Small intestine (tissue), 7 donors: ENCODE measurements at regions not wholly inside any gene's neighbourhood (a gene's known extent, or its start where the extent isn't known, plus 50 kb on each side); places are given as distances from the start of the nearest gene placed in this dataset.

ENCODE experiments used
- DNase-seq, 2 donors: peaks; one replicate each; pipeline versions ENCODE4 v3.0.0 to v3.0.0-alpha.2; 2013
- FAIRE-seq: peaks from 2 replicates; lab custom pipeline; 2012; peaks lifted over from hg19 to GRCh38; lab: Jason Lieb, UNC
- H3K27ac ChIP-seq, 3 donors: one replicate each; pipeline ENCODE4 v1.5.1; 2013; ENCODE audit warnings: low read length in 2 of 3, mild to moderate bottlenecking in 2 of 3, control low read depth in 1 of 3, inconsistent platforms in 1 of 3, low read depth in 1 of 3, moderate library complexity in 1 of 3
- H3K27me3 ChIP-seq, 3 donors: one replicate each; pipeline ENCODE4 v1.6.1; 2013; ENCODE audit warnings: low read length in 3 of 3, inconsistent platforms in 1 of 3; ENCODE audit not compliant: control insufficient read depth in 3 of 3, insufficient read depth in 3 of 3
- H3K36me3 ChIP-seq, 3 donors: one replicate each; pipeline ENCODE4 v1.6.1; 2013; ENCODE audit warnings: low read length in 3 of 3, inconsistent platforms in 1 of 3, low read depth in 1 of 3, mild to moderate bottlenecking in 1 of 3, moderate library complexity in 1 of 3; ENCODE audit not compliant: control insufficient read depth in 3 of 3, insufficient read depth in 2 of 3
- H3K4me1 ChIP-seq, 3 donors: one replicate each; pipeline ENCODE4 v1.6.1; 2013; ENCODE audit warnings: low read length in 2 of 3, inconsistent platforms in 1 of 3, low read depth in 1 of 3, mild to moderate bottlenecking in 1 of 3, moderate library complexity in 1 of 3; ENCODE audit not compliant: control insufficient read depth in 3 of 3, insufficient read depth in 2 of 3
- H3K4me3 ChIP-seq, 3 donors: one replicate each; pipeline ENCODE4 v1.5.1; 2013; ENCODE audit warnings: low read length in 3 of 3, control low read depth in 1 of 3, inconsistent platforms in 1 of 3, low read depth in 1 of 3, mild to moderate bottlenecking in 1 of 3, moderate library complexity in 1 of 3
- H3K9me3 ChIP-seq, 2 donors: one replicate each; pipeline ENCODE4 v1.6.1; 2013; ENCODE audit warnings: low read depth in 1 of 2, low read length in 1 of 2; ENCODE audit not compliant: control insufficient read depth in 2 of 2, insufficient read depth in 1 of 2
- WGBS, 3 donors: extraction: QIAGEN DNeasy Blood & Tissue Kit; methylation state at CpG; one replicate each; pipeline ENCODE4 v1.1.7; 2013; 5-methylcytosine and 5-hydroxymethylcytosine counted together
- donor health status: healthy with polysubstance abuse.
- donor health status: control.
- donor health status: control.
- donor health status: Bipolar disorder and iron deficiency.
- donor health status: healthy.

DNA sequence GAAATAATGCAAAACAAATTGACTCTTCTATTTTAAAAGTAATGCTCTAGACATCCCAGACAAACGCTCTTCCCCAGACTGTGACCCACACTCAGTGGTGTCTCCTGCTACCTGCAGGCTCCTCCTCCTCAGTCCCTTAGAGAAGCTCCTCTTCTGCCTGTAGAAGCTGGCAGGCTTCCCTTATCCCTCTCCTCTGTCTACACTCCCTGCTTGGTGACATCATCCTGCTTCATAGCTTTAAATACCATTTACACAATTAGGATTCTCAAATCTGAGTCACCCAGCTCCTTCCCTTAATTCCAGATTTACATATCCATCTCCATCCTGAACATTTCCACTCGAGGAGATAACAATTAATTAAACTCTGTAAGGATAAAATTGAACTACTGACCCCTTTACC is 167.9 kb downstream of the FBXO15 start:
- no peaks in the 10 kb centered on the region for H3K27me3 ChIP-seq
- no peak overlapping the region for H3K4me3 ChIP-seq
- H3K27ac ChIP-seq = no peak overlapping the region
- no peak for DNase-seq
- no peaks in the 10 kb centered on the region for H3K36me3 ChIP-seq
- no peaks in the 10 kb centered on the region for H3K4me1 ChIP-seq
- 41 to 55% (median 41%) methylated on average over 2 of the region's 2 CpGs for WGBS, 3 donors
- no peak for FAIRE-seq
- no peaks in the 10 kb centered on the region for H3K9me3 ChIP-seq

DNA sequence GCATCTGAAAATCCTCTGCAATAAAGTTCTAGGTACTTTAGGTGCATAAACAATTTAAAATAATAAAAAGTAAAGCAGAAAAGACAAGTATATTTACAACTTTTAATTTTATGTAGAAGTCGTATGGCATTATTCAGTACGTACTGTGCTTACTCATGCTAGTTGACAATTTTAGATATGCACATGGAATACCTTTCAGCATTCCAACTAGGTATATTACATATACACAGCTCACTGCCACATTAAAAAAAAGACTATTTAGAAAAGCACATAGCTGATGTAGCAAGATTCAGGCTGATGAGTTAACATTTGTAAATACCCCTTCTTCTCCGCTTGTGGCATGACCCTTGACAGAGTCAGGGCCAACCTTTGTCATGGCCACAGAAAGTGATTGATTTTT is 171.2 kb downstream of the FBXO15 start:
- H3K4me3 ChIP-seq = no peak overlapping the region
- 24 to 61% (median 46%) methylated on average over 3 of the region's 3 CpGs for WGBS, 3 donors
- no peak for FAIRE-seq
- H3K36me3 ChIP-seq = no peaks in the 10 kb centered on the region
- H3K9me3 ChIP-seq = no peaks in the 10 kb centered on the region
- DNase-seq = no peak
- peaks cover 0 to 2% (median 0%) of the 10 kb centered on the region in 3 donors for H3K27me3 ChIP-seq
- H3K27ac ChIP-seq = no peak overlapping the region
- H3K4me1 ChIP-seq = no peaks in the 10 kb centered on the region

DNA sequence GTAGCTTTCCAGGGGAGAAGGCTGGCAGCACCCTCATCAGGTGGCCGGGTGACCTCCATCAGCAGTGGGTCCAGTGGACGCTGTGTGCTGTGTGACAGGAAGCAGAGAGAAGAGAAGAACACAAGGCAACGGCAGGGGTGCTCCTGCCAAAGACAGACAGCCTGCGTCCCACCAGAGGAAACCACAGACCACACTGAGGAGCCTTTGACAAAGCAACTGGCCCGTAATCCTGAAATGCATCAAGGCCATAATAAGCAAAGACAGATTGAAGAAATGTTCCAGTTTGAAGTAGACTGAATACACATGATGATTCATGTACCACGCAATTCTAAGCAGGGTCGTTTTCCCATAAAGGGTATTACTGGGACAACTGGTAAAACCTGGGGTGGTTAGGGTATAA is 172.4 kb downstream of the FBXO15 start:
- no peaks in the 10 kb centered on the region for H3K9me3 ChIP-seq
- H3K27me3 ChIP-seq = peaks cover 0 to 2% (median 0%) of the 10 kb centered on the region in 3 donors
- H3K27ac ChIP-seq = no peak overlapping the region
- DNase-seq (no peak), FAIRE-seq (no peak)
- 56 to 75% (median 61%) methylated on average over 7 of the region's 7 CpGs for WGBS, 3 donors
- no peaks in the 10 kb centered on the region for H3K4me1 ChIP-seq
- H3K36me3 ChIP-seq = no peaks in the 10 kb centered on the region
- H3K4me3 ChIP-seq = no peak overlapping the region

DNA sequence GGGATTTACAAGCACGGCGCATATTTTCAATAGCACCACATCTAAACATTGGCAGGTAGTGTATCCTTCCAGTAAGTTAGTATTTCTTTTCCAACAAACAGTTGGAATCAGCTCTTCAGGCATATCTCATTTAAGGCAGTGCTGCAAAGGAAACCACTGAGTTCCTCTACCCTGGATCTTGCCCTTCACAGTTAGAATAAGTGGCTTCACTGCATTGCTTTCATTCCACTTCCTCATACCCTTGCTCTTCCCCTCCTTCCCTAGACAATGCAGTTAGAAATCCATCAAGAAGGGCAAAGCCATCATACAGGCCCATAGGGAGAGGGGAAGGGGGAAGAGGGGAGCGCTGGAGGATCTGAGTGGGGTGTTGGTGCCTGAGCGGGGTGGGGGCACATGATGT is 173.7 kb downstream of the FBXO15 start:
- H3K27ac ChIP-seq = no peak overlapping the region

DNA sequence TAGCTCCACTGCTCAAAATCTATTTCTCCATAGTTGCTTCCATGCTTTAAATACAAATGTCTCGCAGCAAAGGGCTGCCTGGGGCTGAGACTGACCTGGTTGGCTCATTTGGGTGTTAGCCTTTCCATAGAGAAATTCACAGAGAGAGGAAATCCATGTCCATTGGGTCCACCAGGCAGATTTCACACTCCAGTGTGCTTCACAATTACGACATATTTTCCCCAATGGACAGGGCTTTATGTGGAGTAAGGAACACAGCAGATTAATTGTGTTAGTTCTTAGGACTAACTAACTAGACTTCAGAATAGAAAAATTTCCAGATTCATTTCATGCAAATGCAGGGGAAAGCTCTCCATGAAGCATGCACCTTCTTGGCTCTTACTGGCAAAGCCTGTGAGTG is 180.7 kb downstream of the FBXO15 start:
- Histone ChIP-seq H3K27me3 (no peaks in the 10 kb centered on the region), H3K36me3 (no peaks in the 10 kb centered on the region), H3K4me3 (no peak overlapping the region), H3K9me3 (peaks cover 0 to 6% of the 10 kb centered on the region in 2 donors), H3K27ac (no peak overlapping the region), H3K4me1 (no peaks in the 10 kb centered on the region)
- FAIRE-seq (no peak), DNase-seq (no peak)
- 48 to 71% (median 51%) methylated on average over 2 of the region's 2 CpGs for WGBS, 3 donors

More for the DNA sequence above, 173.7 kb downstream of the FBXO15 start:
- Histone ChIP-seq H3K36me3 (no peaks in the 10 kb centered on the region), H3K4me3 (no peak overlapping the region), H3K9me3 (no peaks in the 10 kb centered on the region), H3K4me1 (no peaks in the 10 kb centered on the region), H3K27me3 (peaks cover 0 to 2% (median 0%) of the 10 kb centered on the region in 3 donors)
- DNase-seq (no peak), FAIRE-seq (no peak)
- WGBS, 3 donors = 93 to 95% (median 94%) methylated on average over 4 of the region's 4 CpGs

DNA sequence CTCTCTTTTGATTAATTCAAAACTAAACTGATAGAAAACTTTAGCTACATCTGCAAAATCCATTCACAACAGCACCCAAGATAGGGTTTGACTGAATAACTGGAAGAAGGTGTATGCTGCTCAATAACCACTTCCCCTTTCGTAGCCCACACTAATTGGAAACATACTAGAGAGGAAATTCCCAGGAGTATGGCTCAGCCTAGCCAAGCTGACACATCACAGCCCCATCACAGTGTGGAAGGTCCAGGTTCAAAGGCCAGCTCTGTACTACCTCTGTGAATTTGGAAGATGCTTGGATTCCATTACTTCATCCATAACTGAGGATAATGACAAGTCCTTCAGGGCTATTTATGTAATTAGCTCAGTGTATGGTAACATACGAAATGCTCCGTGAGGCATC is 185.4 kb downstream of the FBXO15 start:
- DNase-seq = no peak
- Histone ChIP-seq H3K27ac (no peak overlapping the region), H3K27me3 (no peaks in the 10 kb centered on the region), H3K4me3 (no peak overlapping the region), H3K4me1 (no peaks in the 10 kb centered on the region), H3K36me3 (no peaks in the 10 kb centered on the region), H3K9me3 (peaks cover 0 to 6% of the 10 kb centered on the region in 2 donors)
- FAIRE-seq = no peak
- 71 to 77% (median 77%) methylated on average over 3 of the region's 3 CpGs for WGBS, 3 donors

DNA sequence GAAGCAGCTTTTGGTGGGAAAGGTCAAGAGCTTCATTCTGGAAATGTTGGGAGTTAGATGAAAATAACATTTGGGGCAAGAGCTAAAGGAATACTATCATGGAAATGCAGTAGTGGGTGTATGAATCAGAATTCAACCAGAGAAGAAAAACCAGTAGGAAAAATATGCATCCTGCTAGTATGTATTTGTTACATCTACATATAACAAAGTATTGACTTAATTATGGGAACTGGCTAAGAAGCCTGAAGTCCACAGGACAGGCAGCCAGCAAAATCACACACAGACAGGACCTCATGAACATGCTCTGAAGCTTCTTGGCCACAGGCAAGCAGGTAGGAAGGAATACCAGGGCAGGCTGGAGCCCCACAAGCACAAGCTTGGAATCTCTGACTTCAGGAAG is 185.8 kb downstream of the FBXO15 start:
- DNase-seq (no peak), FAIRE-seq (no peak)
- Histone ChIP-seq H3K4me3 (no peak overlapping the region), H3K36me3 (no peaks in the 10 kb centered on the region), H3K9me3 (peaks cover 0 to 6% of the 10 kb centered on the region in 2 donors), H3K27ac (no peak overlapping the region), H3K27me3 (no peaks in the 10 kb centered on the region), H3K4me1 (no peaks in the 10 kb centered on the region)

DNA sequence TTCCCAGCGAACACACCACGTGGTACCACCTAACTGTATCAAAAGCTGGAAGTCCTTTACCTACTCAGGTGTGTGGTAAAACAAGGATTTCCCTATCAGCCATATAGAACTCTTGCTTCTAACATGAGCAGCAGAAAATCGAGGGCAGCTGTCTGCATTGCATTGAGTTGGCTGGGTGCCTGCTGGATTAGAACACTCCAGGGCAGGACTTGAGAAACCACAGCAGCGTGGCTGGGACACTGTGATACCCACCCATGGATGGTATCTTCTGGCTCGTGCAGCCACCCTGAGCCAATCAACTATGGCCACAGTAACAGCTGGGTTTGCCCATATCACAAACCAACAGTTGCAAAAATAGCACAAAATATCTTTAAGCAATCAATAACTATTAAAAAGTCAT is 188.3 kb downstream of the FBXO15 start:
- Histone ChIP-seq H3K36me3 (no peaks in the 10 kb centered on the region), H3K9me3 (peaks cover 0 to 6% of the 10 kb centered on the region in 2 donors), H3K4me1 (no peaks in the 10 kb centered on the region), H3K27me3 (no peaks in the 10 kb centered on the region), H3K4me3 (no peak overlapping the region), H3K27ac (no peak overlapping the region)
- FAIRE-seq (no peak), DNase-seq (no peak)
- 42 to 60% (median 47%) methylated on average over 5 of the region's 5 CpGs for WGBS, 3 donors

DNA sequence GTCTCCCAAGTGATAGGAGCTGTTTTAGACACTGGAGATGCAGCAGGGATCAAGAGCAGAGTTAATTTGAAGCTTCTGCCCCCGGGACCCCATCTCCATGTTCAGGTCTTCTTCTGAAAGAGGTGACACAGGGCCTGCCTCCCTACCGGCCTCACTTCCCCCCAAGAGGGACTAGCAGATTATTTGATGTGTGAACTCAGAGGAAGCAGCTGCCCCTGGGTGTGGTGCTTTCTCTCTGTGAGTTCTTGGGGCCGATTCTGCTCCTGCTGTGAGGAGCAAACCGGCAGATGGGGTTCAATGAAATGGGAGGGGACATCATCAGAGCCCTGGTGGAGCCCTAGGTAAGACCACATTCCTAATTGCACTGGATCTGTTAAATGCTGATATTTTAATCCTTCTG is 193.4 kb downstream of the FBXO15 start:
- DNase-seq = no peak
- H3K4me3 ChIP-seq = no peak overlapping the region
- no peak for FAIRE-seq
- H3K9me3 ChIP-seq = peaks cover 0 to 3% of the 10 kb centered on the region in 2 donors
- no peaks in the 10 kb centered on the region for H3K4me1 ChIP-seq
- H3K36me3 ChIP-seq = no peaks in the 10 kb centered on the region
- no peaks in the 10 kb centered on the region for H3K27me3 ChIP-seq
- 29 to 38% (median 36%) methylated on average over 4 of the region's 4 CpGs for WGBS, 3 donors
- H3K27ac ChIP-seq = no peak overlapping the region
